BJ (cell line): ENCODE measurements at regions not wholly inside any gene's neighbourhood (a gene's known extent, or its start where the extent isn't known, plus 50 kb on each side); places are given as distances from the start of the nearest gene placed in this dataset.

Experiments
- CTCF ChIA-PET: fragments of 350-600 bp; formaldehyde crosslinking; extraction: SDS; loops from one replicate; lab custom pipeline; 2021; ENCODE audit warnings: antibody characterized with exemption, inconsistent platforms; lab: Yijun Ruan, JAX
- POLR2A ChIA-PET: fragments of 300-600 bp; sonication (Branson Sonifier 250); formaldehyde crosslinking; extraction: SDS; loops from one replicate; lab custom pipeline; 2021; ENCODE audit warnings: antibody characterized with exemption; lab: Charles Lee
- DNase-seq: peaks from one replicate; pipeline ENCODE4 v3.0.0-alpha.2; 2011; ENCODE audit warnings: low read depth
- H3K27me3 ChIP-seq: 2 replicates; pipeline ENCODE4 v1.6.0; 2011; ENCODE audit warnings: low read length; ENCODE audit not compliant: control insufficient read depth, insufficient read depth
- H3K36me3 ChIP-seq: 2 replicates; pipeline ENCODE4 v1.5.1; 2011; ENCODE audit warnings: low read length; ENCODE audit not compliant: control insufficient read depth, insufficient read depth
- H3K4me3 ChIP-seq: 2 replicates; pipeline ENCODE4 v1.5.1; 2011; ENCODE audit warnings: low read depth, mild to moderate bottlenecking, control low read depth, low read length
- CTCF ChIP-seq: IDR thresholded peaks from 2 replicates; pipeline ENCODE4 v1.5.1; 2011; ENCODE audit warnings: low read depth, mild to moderate bottlenecking, control low read depth, inconsistent platforms, low read length, moderate library complexity; ENCODE audit not compliant: insufficient read depth

DNA sequence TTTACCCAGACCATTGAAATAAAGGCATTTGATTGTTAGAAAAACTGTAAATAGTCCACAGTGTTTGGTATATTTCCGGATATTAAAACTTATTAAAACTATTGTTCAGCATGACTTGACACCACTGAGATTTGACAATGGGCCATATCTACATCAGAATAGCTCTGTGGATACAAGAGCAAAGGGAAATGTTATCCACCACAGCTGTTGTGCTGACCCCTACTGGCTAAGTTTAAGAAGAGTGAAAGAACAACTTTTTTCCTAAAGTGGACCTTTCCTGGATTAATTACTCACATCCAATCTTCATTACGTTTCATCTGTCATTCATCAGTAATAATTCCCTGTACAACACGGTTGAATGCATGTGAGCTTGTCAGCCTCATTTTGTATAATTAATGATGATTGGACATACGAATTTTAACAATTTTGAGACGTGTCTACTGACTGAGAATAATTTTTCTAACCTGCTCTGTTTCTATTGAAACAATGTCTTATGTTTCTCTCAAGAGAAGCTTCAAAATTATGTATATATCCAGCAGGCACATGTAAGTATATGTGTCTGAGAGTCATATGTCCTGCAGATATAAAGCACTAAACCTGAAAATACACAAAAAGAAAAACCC lies 1952.6 kb downstream of the MAT2B start:
- no peak overlapping the region for H3K4me3 ChIP-seq
- no peaks in the 10 kb centered on the region for H3K36me3 ChIP-seq
- no peak for TF ChIP-seq CTCF
- CTCF ChIA-PET: no interaction called here
- no peaks in the 10 kb centered on the region for H3K27me3 ChIP-seq
- DNase-seq: no peak
- POLR2A ChIA-PET: no interaction called here

DNA sequence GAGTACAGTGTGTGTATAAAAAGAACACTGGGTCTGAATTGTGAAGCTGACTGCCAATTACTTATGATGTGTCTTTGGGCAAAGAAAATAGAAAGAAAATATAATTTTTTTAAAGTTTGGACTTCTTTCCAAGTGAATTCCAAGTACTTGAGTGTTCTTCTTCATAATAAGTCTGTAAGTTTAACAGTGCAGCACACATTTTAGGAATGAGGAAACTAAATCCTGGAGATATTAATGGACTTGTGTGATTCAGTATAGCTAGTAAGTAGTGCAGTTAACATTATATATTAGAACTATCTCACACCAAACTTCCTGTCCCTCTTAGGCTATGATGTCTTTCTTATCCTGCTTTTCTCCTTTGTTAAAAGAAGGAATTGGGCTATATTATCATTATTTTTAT lies 1953.8 kb downstream of the MAT2B start:
- CTCF ChIA-PET: no interaction called here

DNA sequence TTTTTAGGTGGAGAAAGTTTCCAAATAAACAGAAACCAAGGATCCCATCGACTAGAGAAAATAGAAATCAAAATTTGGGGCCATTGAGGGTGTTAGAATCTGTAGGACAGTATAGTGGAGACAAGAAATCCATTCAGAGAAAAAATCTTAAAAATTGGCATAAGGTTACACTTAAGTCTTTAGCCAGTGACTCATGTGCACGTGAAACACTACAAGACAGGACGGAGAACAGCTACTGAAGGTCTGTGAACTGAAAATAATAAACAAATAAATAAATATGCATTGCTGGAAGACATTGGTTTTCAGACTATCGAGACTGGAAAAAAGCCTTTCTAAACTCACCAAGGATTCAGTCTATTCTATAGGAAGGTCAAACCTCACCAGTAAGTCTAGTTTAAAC lies 1955.5 kb downstream of the MAT2B start:
- POLR2A ChIA-PET: no interaction called here
- DNase-seq: no peak
- CTCF ChIA-PET: no interaction called here
- Histone ChIP-seq H3K4me3 (no peak overlapping the region), H3K36me3 (no peaks in the 10 kb centered on the region), H3K27me3 (no peaks in the 10 kb centered on the region)
- no peak for TF ChIP-seq CTCF

More for the DNA sequence above, 1953.8 kb downstream of the MAT2B start:
- H3K4me3 ChIP-seq: no peak overlapping the region
- TF ChIP-seq CTCF: no peak
- DNase-seq: no peak
- H3K36me3 ChIP-seq: no peaks in the 10 kb centered on the region
- no peaks in the 10 kb centered on the region for H3K27me3 ChIP-seq
- POLR2A ChIA-PET: no interaction called here

- no peaks in the 10 kb centered on the region for H3K27me3 ChIP-seq
- no peak overlapping the region for H3K4me3 ChIP-seq
- DNase-seq: no peak
- no peaks in the 10 kb centered on the region for H3K36me3 ChIP-seq
- TF ChIP-seq CTCF: no peak
- POLR2A ChIA-PET: no interaction called here
- CTCF ChIA-PET: interaction anchor here (0.6 kb wide), 1 partner anchor 1185 kb away, joined by 5 read pairs; no protein-coding TSS in a partner anchor
Observed at GRCh38 chr5:165477546-165477945, 1972.1 kb downstream of the MAT2B start.

- no peak overlapping the region for H3K4me3 ChIP-seq
- ChIA-PET POLR2A (no interaction called here), CTCF (no interaction called here)
- DNase-seq: no peak
- no peak for TF ChIP-seq CTCF
- no peaks in the 10 kb centered on the region for H3K36me3 ChIP-seq
- H3K27me3 ChIP-seq: no peaks in the 10 kb centered on the region
Observed at GRCh38 chr5:165495829-165496380, 1990.5 kb downstream of the MAT2B start.
